ENCODE measurements at regions not wholly inside any gene's neighbourhood (a gene's known extent, or its start where the extent isn't known, plus 50 kb on each side); places are given as distances from the start of the nearest gene placed in this dataset.

DNA sequence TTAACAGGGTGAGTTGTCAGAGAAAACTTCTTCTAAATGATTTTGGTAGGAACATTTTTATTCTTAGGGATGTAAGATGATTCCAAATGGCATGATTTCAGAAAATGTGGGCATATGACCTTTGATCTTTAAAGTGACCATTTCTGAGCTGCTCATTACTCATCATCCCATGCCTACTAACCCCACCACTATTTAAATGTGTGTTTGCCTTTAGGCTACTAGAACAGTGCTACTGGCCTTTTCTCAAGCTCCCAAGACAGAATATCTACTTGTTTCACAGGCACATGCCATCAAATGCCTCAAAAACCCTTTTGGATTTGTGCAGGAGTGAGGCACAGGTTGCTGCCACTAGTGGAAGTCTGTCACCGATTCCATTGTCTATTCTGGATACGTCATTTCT is 428.2 kb downstream of the ADAM29 start:
- no peak for TF ChIP-seq POLR2A (IDR thresholded peaks at IDR 0.05)
- TF ChIP-seq, protein P1, sequence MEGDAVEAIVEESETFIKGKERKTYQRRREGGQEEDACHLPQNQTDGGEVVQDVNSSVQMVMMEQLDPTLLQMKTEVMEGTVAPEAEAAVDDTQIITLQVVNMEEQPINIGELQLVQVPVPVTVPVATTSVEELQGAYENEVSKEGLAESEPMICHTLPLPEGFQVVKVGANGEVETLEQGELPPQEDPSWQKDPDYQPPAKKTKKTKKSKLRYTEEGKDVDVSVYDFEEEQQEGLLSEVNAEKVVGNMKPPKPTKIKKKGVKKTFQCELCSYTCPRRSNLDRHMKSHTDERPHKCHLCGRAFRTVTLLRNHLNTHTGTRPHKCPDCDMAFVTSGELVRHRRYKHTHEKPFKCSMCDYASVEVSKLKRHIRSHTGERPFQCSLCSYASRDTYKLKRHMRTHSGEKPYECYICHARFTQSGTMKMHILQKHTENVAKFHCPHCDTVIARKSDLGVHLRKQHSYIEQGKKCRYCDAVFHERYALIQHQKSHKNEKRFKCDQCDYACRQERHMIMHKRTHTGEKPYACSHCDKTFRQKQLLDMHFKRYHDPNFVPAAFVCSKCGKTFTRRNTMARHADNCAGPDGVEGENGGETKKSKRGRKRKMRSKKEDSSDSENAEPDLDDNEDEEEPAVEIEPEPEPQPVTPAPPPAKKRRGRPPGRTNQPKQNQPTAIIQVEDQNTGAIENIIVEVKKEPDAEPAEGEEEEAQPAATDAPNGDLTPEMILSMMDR (IDR thresholded peaks at IDR 0.05 in 4 of 5, conservative IDR thresholded peaks at IDR 0.05 in 1 of 5), result no peak

All from gastrocnemius medialis (tissue), 4 donors.